ENCODE measurements at regions not wholly inside any gene's neighbourhood (a gene's known extent, or its start where the extent isn't known, plus 50 kb on each side); places are given as distances from the start of the nearest gene placed in this dataset.

- Histone ChIP-seq H3K27ac (replicated peaks) (no peak overlapping the region), H3K27me3 (ENCODE audit: insufficient read depth, poor library complexity, severe bottlenecking) (no peaks in the 10 kb centered on the region), H3K4me3 (replicated peaks; ENCODE audit: insufficient read depth, low read length) (no peak overlapping the region)
- no peak for TF ChIP-seq CTCF (IDR thresholded peaks at IDR 0.05; ENCODE audit: insufficient read depth, low read length)
- TF ChIP-seq POLR2AphosphoS5 (IDR thresholded peaks at IDR 0.05; ENCODE audit: low read depth) = no peak
- TF ChIP-seq SPI1 (IDR thresholded peaks at IDR 0.05; ENCODE audit: borderline replicate concordance, low read depth) = no peak
- TF ChIP-seq, protein P1, sequence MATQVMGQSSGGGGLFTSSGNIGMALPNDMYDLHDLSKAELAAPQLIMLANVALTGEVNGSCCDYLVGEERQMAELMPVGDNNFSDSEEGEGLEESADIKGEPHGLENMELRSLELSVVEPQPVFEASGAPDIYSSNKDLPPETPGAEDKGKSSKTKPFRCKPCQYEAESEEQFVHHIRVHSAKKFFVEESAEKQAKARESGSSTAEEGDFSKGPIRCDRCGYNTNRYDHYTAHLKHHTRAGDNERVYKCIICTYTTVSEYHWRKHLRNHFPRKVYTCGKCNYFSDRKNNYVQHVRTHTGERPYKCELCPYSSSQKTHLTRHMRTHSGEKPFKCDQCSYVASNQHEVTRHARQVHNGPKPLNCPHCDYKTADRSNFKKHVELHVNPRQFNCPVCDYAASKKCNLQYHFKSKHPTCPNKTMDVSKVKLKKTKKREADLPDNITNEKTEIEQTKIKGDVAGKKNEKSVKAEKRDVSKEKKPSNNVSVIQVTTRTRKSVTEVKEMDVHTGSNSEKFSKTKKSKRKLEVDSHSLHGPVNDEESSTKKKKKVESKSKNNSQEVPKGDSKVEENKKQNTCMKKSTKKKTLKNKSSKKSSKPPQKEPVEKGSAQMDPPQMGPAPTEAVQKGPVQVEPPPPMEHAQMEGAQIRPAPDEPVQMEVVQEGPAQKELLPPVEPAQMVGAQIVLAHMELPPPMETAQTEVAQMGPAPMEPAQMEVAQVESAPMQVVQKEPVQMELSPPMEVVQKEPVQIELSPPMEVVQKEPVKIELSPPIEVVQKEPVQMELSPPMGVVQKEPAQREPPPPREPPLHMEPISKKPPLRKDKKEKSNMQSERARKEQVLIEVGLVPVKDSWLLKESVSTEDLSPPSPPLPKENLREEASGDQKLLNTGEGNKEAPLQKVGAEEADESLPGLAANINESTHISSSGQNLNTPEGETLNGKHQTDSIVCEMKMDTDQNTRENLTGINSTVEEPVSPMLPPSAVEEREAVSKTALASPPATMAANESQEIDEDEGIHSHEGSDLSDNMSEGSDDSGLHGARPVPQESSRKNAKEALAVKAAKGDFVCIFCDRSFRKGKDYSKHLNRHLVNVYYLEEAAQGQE (IDR thresholded peaks at IDR 0.05; ENCODE audit: insufficient replicate concordance, low read depth) = no peak
- no peak for TF ChIP-seq GABPA (IDR thresholded peaks at IDR 0.05; ENCODE audit: low read depth)
- DNase-seq (ENCODE audit: low read depth in 1 of 2, low spot score in 1 of 2) = no peak
These were observed 228.0 kb downstream of the CALCRL start for GRCh38 chr2:187220071-187220470.

DNA sequence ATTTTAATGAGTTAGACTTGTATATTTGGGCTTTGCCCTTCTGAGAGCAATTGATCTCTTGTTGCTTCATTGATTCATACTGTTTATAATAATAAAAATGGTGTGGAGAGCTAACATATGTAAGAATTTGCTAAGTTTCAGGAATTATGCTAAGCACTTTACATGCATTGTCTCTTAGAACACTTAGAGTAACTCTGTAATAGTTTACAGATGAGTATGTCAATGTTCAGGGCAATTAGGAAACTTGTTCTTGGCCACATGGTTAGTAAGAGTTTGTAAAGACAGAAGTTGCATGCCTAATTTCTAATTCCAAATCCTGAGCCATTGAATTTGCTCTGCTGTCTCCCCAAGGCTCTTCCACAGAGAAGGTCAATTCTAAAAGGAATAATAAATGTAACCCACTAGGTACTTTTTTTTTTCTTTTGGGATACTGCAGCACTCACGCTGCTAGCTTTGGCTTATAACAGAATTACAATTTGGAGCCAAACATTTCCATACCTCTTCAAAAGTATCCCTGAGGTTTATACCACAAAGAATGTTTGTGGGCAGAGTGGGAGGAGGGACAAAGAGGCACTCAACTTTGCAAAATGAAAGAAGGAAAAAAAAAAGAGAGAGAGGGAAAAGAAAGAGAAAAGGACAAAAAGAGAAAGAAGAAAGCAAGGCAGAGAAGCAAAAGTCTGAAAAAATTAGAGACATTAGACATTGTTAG lies 232.4 kb downstream of the CALCRL start:
- Histone ChIP-seq H3K27me3 (ENCODE audit: insufficient read depth, poor library complexity, severe bottlenecking) (no peaks in the 10 kb centered on the region), H3K4me3 (replicated peaks; ENCODE audit: insufficient read depth, low read length) (no peak overlapping the region), H3K27ac (replicated peaks) (no peak overlapping the region)
- TF ChIP-seq SPI1 (IDR thresholded peaks at IDR 0.05; ENCODE audit: borderline replicate concordance, low read depth) (no peak), CTCF (IDR thresholded peaks at IDR 0.05; ENCODE audit: insufficient read depth, low read length) (no peak), POLR2AphosphoS5 (IDR thresholded peaks at IDR 0.05; ENCODE audit: low read depth) (no peak), GABPA (IDR thresholded peaks at IDR 0.05; ENCODE audit: low read depth) (no peak)
- TF ChIP-seq, protein P1 (IDR thresholded peaks at IDR 0.05; ENCODE audit: insufficient replicate concordance, low read depth) = no peak
- no peak for DNase-seq (ENCODE audit: low read depth in 1 of 2, low spot score in 1 of 2)

DNA sequence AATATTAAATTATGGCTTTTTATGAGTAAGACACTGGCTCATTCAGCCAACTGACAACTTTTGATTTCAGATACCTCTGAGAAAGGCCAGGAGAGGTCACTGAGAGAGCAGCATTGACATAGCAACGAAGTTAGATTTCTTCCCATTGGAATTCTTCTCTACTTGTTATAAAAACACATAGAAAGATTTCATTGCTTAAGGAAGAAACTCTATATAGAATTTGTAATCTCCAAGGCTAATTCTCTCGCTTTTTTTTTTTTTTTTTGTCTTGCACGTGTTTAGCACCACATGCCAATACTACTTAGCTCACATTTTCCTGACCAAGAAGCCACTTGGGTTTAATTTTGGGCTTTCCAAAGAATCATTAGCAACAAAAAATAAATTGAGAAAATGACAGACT lies 233.7 kb downstream of the CALCRL start:
- H3K4me3 ChIP-seq (replicated peaks; ENCODE audit: insufficient read depth, low read length) = no peak overlapping the region
- no peak overlapping the region for H3K27ac ChIP-seq (replicated peaks)
- H3K27me3 ChIP-seq (ENCODE audit: insufficient read depth, poor library complexity, severe bottlenecking) = no peaks in the 10 kb centered on the region
- no peak for DNase-seq (ENCODE audit: low read depth in 1 of 2, low spot score in 1 of 2)
- TF ChIP-seq, protein P1 (IDR thresholded peaks at IDR 0.05; ENCODE audit: insufficient replicate concordance, low read depth) = no peak
- no peak for TF ChIP-seq CTCF (IDR thresholded peaks at IDR 0.05; ENCODE audit: insufficient read depth, low read length)
- no peak for TF ChIP-seq POLR2AphosphoS5 (IDR thresholded peaks at IDR 0.05; ENCODE audit: low read depth)
- TF ChIP-seq GABPA (IDR thresholded peaks at IDR 0.05; ENCODE audit: low read depth) = no peak
- no peak for TF ChIP-seq SPI1 (IDR thresholded peaks at IDR 0.05; ENCODE audit: borderline replicate concordance, low read depth)
